ENCODE measurements at regions not wholly inside any gene's neighbourhood (a gene's known extent, or its start where the extent isn't known, plus 50 kb on each side); places are given as distances from the start of the nearest gene placed in this dataset.

DNA sequence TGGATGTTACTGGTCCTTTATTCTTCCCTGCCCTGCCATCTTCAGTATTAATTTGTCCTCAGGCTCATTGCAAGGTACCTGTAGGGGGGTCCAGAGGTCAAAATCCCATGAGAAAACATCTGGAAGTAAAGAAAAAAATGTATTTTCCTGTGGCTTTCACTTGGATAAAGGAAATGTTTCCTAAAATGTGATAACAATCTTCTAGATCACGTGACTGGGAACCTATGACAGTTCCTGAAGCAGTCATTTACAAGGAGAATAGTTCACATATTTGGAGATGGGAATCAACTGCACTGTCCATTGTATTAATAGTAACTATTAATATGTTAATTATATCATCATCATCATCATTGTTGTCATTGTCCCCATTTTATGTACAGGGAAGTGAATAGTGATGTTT lies 915.1 kb upstream of the EEF2KMT start:
- Histone ChIP-seq H3K4me3 (ENCODE audit: low read length in 3 of 3) (no peak overlapping the region), H3K27ac (ENCODE audit: low read depth, low read length) (no peak overlapping the region), H3K9ac (ENCODE audit: low read depth in 1 of 3, low read length in 3 of 3) (no peak overlapping the region), H3K27me3 (ENCODE audit: control insufficient read depth in 3 of 3, insufficient read depth in 3 of 3, low read length in 3 of 3) (peaks cover 0 to under 1% (median 0%) of the 10 kb centered on the region in 3 donors), H3K4me1 (ENCODE audit: control insufficient read depth in 3 of 3, insufficient read depth in 3 of 3, low read length in 3 of 3) (no peaks in the 10 kb centered on the region), H3K9me3 (ENCODE audit: control insufficient read depth in 3 of 3, low read length in 3 of 3) (peaks cover 0 to 8% (median 2%) of the 10 kb centered on the region in 3 donors), H3K36me3 (ENCODE audit: control insufficient read depth in 3 of 3, insufficient read depth in 3 of 3, low read length in 3 of 3) (no peaks in the 10 kb centered on the region)

- no peak overlapping the region for H3K9ac ChIP-seq (ENCODE audit: low read depth in 1 of 3, low read length in 3 of 3)
- no peaks in the 10 kb centered on the region for H3K4me1 ChIP-seq (ENCODE audit: control insufficient read depth in 3 of 3, insufficient read depth in 3 of 3, low read length in 3 of 3)
- H3K36me3 ChIP-seq (ENCODE audit: control insufficient read depth in 3 of 3, insufficient read depth in 3 of 3, low read length in 3 of 3) = no peaks in the 10 kb centered on the region
- H3K9me3 ChIP-seq (ENCODE audit: control insufficient read depth in 3 of 3, low read length in 3 of 3) = peaks cover 0 to 2% (median 2%) of the 10 kb centered on the region in 3 donors
- H3K27me3 ChIP-seq (ENCODE audit: control insufficient read depth in 3 of 3, insufficient read depth in 3 of 3, low read length in 3 of 3) = no peaks in the 10 kb centered on the region
- H3K4me3 ChIP-seq (ENCODE audit: low read length in 3 of 3) = no peak overlapping the region
- no peak overlapping the region for H3K27ac ChIP-seq (ENCODE audit: low read depth, low read length)
Measured at GRCh38 chr16:6009151-6009550, 911.6 kb upstream of the EEF2KMT start.

GRCh38 chr16:6008670-6009069 lies 911.1 kb upstream of the EEF2KMT start:
- no peaks in the 10 kb centered on the region for H3K4me1 ChIP-seq (ENCODE audit: control insufficient read depth in 3 of 3, insufficient read depth in 3 of 3, low read length in 3 of 3)
- no peaks in the 10 kb centered on the region for H3K36me3 ChIP-seq (ENCODE audit: control insufficient read depth in 3 of 3, insufficient read depth in 3 of 3, low read length in 3 of 3)
- peaks cover 0 to 2% (median 2%) of the 10 kb centered on the region in 3 donors for H3K9me3 ChIP-seq (ENCODE audit: control insufficient read depth in 3 of 3, low read length in 3 of 3)
- no peak overlapping the region for H3K27ac ChIP-seq (ENCODE audit: low read depth, low read length)
- H3K27me3 ChIP-seq (ENCODE audit: control insufficient read depth in 3 of 3, insufficient read depth in 3 of 3, low read length in 3 of 3) = no peaks in the 10 kb centered on the region
- H3K4me3 ChIP-seq (ENCODE audit: low read length in 3 of 3) = no peak overlapping the region
- H3K9ac ChIP-seq (ENCODE audit: low read depth in 1 of 3, low read length in 3 of 3) = no peak overlapping the region

- H3K9ac ChIP-seq (ENCODE audit: low read depth in 1 of 3, low read length in 3 of 3) = no peak overlapping the region
- no peaks in the 10 kb centered on the region for H3K36me3 ChIP-seq (ENCODE audit: control insufficient read depth in 3 of 3, insufficient read depth in 3 of 3, low read length in 3 of 3)
- H3K27me3 ChIP-seq (ENCODE audit: control insufficient read depth in 3 of 3, insufficient read depth in 3 of 3, low read length in 3 of 3) = no peaks in the 10 kb centered on the region
- H3K4me1 ChIP-seq (ENCODE audit: control insufficient read depth in 3 of 3, insufficient read depth in 3 of 3, low read length in 3 of 3) = no peaks in the 10 kb centered on the region
- H3K9me3 ChIP-seq (ENCODE audit: control insufficient read depth in 3 of 3, low read length in 3 of 3) = no peaks in the 10 kb centered on the region
- no peak overlapping the region for H3K4me3 ChIP-seq (ENCODE audit: low read length in 3 of 3)
- no peak overlapping the region for H3K27ac ChIP-seq (ENCODE audit: low read depth, low read length)
Measured at GRCh38 chr16:5993356-5993755, 895.8 kb upstream of the EEF2KMT start.

GRCh38 chr16:5982979-5983378 lies 885.4 kb upstream of the EEF2KMT start:
- no peaks in the 10 kb centered on the region for H3K36me3 ChIP-seq (ENCODE audit: control insufficient read depth in 3 of 3, insufficient read depth in 3 of 3, low read length in 3 of 3)
- no peak overlapping the region for H3K9ac ChIP-seq (ENCODE audit: low read depth in 1 of 3, low read length in 3 of 3)
- no peaks in the 10 kb centered on the region for H3K4me1 ChIP-seq (ENCODE audit: control insufficient read depth in 3 of 3, insufficient read depth in 3 of 3, low read length in 3 of 3)
- H3K27me3 ChIP-seq (ENCODE audit: control insufficient read depth in 3 of 3, insufficient read depth in 3 of 3, low read length in 3 of 3) = no peaks in the 10 kb centered on the region
- no peak overlapping the region for H3K27ac ChIP-seq (ENCODE audit: low read depth, low read length)
- H3K9me3 ChIP-seq (ENCODE audit: control insufficient read depth in 3 of 3, low read length in 3 of 3) = peaks cover 0 to 2% (median 0%) of the 10 kb centered on the region in 3 donors
- H3K4me3 ChIP-seq (ENCODE audit: low read length in 3 of 3) = no peak overlapping the region

DNA sequence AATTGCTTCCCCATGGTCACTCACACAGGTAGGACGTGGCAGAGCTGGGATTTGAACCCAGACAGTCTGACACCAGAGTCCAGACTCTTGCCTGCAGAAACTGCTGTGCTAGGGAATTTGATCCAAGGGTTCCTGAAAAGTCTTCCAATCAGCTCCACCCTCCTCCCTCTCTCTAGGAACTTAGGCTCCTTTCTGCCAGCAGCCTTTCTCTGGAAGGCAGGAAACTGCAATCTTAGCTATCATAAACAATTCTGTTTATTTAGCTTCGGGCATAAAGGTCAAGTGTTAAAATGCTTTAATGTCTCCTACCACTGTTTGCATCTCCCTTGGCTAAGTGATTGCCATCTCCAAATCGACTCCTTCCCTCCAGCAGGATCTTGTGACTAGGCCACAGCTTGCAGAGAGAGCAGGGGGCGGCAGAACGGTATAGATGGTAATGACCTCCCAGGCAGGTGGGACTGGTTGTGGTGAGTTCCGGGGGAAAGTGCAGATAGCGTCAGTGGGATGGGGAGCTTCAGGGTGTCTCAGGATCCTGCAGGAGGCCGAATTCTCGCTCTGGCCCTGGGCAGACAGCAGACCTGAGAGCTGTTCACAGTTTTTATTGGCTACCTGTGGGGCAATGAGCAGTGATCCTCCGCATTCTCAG lies 882.4 kb upstream of the EEF2KMT start:
- Histone ChIP-seq H3K4me3 (ENCODE audit: low read length in 3 of 3) (no peak overlapping the region), H3K9ac (ENCODE audit: low read depth in 1 of 3, low read length in 3 of 3) (no peak overlapping the region), H3K4me1 (ENCODE audit: control insufficient read depth in 3 of 3, insufficient read depth in 3 of 3, low read length in 3 of 3) (no peaks in the 10 kb centered on the region), H3K9me3 (ENCODE audit: control insufficient read depth in 3 of 3, low read length in 3 of 3) (peaks cover 0 to 4% (median 0%) of the 10 kb centered on the region in 3 donors), H3K27ac (ENCODE audit: low read depth, low read length) (no peak overlapping the region), H3K36me3 (ENCODE audit: control insufficient read depth in 3 of 3, insufficient read depth in 3 of 3, low read length in 3 of 3) (no peaks in the 10 kb centered on the region), H3K27me3 (ENCODE audit: control insufficient read depth in 3 of 3, insufficient read depth in 3 of 3, low read length in 3 of 3) (no peaks in the 10 kb centered on the region)

DNA sequence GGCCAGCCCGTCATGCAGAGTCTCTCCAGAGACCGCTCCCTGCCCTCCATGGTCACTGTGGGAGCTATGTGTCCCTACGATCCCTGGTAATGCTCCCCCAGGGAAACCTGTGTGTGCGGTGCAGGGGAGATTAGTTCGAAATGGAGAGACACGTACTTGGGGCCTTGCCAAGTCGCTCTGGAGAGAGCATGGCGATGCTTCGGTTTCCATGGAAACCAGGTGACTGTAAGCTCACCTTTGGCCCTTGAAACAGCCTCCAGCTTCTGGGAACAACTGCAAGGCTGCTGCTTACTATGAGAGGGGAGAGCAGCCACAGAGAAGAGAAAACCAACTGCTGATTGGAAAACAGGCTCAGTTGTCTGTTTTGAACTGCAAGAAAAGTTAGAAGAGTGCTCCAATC lies 879.7 kb upstream of the EEF2KMT start:
- H3K9ac ChIP-seq (ENCODE audit: low read depth in 1 of 3, low read length in 3 of 3) = no peak overlapping the region
- H3K27ac ChIP-seq (ENCODE audit: low read depth, low read length) = no peak overlapping the region
- H3K4me1 ChIP-seq (ENCODE audit: control insufficient read depth in 3 of 3, insufficient read depth in 3 of 3, low read length in 3 of 3) = no peaks in the 10 kb centered on the region
- H3K27me3 ChIP-seq (ENCODE audit: control insufficient read depth in 3 of 3, insufficient read depth in 3 of 3, low read length in 3 of 3) = no peaks in the 10 kb centered on the region
- H3K9me3 ChIP-seq (ENCODE audit: control insufficient read depth in 3 of 3, low read length in 3 of 3) = peaks cover 0 to 2% (median 0%) of the 10 kb centered on the region in 3 donors
- H3K4me3 ChIP-seq (ENCODE audit: low read length in 3 of 3) = no peak overlapping the region
- no peaks in the 10 kb centered on the region for H3K36me3 ChIP-seq (ENCODE audit: control insufficient read depth in 3 of 3, insufficient read depth in 3 of 3, low read length in 3 of 3)

DNA sequence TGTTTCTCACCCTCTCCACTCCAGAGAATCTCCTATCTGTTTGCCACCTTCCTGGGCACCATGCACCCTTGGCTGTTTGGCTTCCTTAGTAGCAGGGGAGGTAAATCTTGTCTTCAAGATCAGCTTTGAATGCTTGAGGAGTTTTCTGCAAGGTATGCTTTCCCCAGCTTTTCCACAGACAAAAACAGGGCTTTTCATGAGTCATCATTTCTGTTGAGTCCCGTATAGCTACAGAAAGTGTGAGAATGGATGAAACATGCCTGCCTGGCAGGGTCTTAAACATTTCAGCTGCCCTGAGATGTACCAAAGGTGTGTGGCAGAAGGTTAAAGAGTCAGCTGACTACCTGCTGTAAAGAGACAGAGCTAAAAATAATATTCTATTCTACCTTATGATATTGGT lies 875.2 kb upstream of the EEF2KMT start:
- H3K27ac ChIP-seq (ENCODE audit: low read depth, low read length) = no peak overlapping the region
- H3K4me3 ChIP-seq (ENCODE audit: low read length in 3 of 3) = no peak overlapping the region
- no peaks in the 10 kb centered on the region for H3K27me3 ChIP-seq (ENCODE audit: control insufficient read depth in 3 of 3, insufficient read depth in 3 of 3, low read length in 3 of 3)
- no peaks in the 10 kb centered on the region for H3K4me1 ChIP-seq (ENCODE audit: control insufficient read depth in 3 of 3, insufficient read depth in 3 of 3, low read length in 3 of 3)
- H3K9me3 ChIP-seq (ENCODE audit: control insufficient read depth in 3 of 3, low read length in 3 of 3) = peaks cover 0 to 4% (median 2%) of the 10 kb centered on the region in 3 donors
- no peak overlapping the region for H3K9ac ChIP-seq (ENCODE audit: low read depth in 1 of 3, low read length in 3 of 3)
- no peaks in the 10 kb centered on the region for H3K36me3 ChIP-seq (ENCODE audit: control insufficient read depth in 3 of 3, insufficient read depth in 3 of 3, low read length in 3 of 3)

- H3K9ac ChIP-seq (ENCODE audit: low read depth in 1 of 3, low read length in 3 of 3) = no peak overlapping the region
- no peaks in the 10 kb centered on the region for H3K4me1 ChIP-seq (ENCODE audit: control insufficient read depth in 3 of 3, insufficient read depth in 3 of 3, low read length in 3 of 3)
- H3K4me3 ChIP-seq (ENCODE audit: low read length in 3 of 3) = no peak overlapping the region
- no peak overlapping the region for H3K27ac ChIP-seq (ENCODE audit: low read depth, low read length)
- no peaks in the 10 kb centered on the region for H3K36me3 ChIP-seq (ENCODE audit: control insufficient read depth in 3 of 3, insufficient read depth in 3 of 3, low read length in 3 of 3)
- no peaks in the 10 kb centered on the region for H3K27me3 ChIP-seq (ENCODE audit: control insufficient read depth in 3 of 3, insufficient read depth in 3 of 3, low read length in 3 of 3)
- H3K9me3 ChIP-seq (ENCODE audit: control insufficient read depth in 3 of 3, low read length in 3 of 3) = peaks cover 0 to 4% (median 2%) of the 10 kb centered on the region in 3 donors
Measured at GRCh38 chr16:5971924-5972323, 874.3 kb upstream of the EEF2KMT start.

GRCh38 chr16:5971106-5971505 lies 873.5 kb upstream of the EEF2KMT start:
- no peak overlapping the region for H3K27ac ChIP-seq (ENCODE audit: low read depth, low read length)
- no peaks in the 10 kb centered on the region for H3K4me1 ChIP-seq (ENCODE audit: control insufficient read depth in 3 of 3, insufficient read depth in 3 of 3, low read length in 3 of 3)
- H3K36me3 ChIP-seq (ENCODE audit: control insufficient read depth in 3 of 3, insufficient read depth in 3 of 3, low read length in 3 of 3) = no peaks in the 10 kb centered on the region
- H3K9ac ChIP-seq (ENCODE audit: low read depth in 1 of 3, low read length in 3 of 3) = no peak overlapping the region
- H3K4me3 ChIP-seq (ENCODE audit: low read length in 3 of 3) = no peak overlapping the region
- H3K27me3 ChIP-seq (ENCODE audit: control insufficient read depth in 3 of 3, insufficient read depth in 3 of 3, low read length in 3 of 3) = no peaks in the 10 kb centered on the region
- peaks cover 0 to 4% (median 2%) of the 10 kb centered on the region in 3 donors for H3K9me3 ChIP-seq (ENCODE audit: control insufficient read depth in 3 of 3, low read length in 3 of 3)
